ENCODE measurements at regions not wholly inside any gene's neighbourhood (a gene's known extent, or its start where the extent isn't known, plus 50 kb on each side); places are given as distances from the start of the nearest gene placed in this dataset.

DNA sequence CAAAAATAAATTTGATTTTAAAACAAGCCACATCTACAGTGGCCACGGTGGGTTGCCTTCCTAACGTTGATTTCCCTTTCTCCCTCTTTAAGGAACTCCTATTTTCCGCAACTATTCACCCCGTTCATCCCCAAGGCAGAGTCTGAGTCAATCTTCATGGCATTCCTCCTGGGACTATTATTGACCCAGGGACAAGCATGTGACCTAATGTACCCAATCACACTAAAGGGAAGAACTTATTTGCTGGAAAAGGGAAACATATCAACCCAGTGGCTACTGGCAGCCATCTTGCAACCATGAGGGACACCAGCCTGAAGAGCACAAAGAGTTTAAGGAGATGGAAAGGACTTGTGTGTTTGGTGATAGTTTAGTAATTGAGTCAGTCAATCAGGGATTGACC is 55.4 kb upstream of the ARHGEF3 start:
- H3K4me1 ChIP-seq (ENCODE audit: low read depth): no peaks in the 10 kb centered on the region
- H3K4me3 ChIP-seq: no peak overlapping the region
- H3K9me3 ChIP-seq: no peaks in the 10 kb centered on the region
- H3K36me3 ChIP-seq (ENCODE audit: low read depth): no peaks in the 10 kb centered on the region
- ATAC-seq (no peak), DNase-seq (no peak)
- TF ChIP-seq, protein P1, sequence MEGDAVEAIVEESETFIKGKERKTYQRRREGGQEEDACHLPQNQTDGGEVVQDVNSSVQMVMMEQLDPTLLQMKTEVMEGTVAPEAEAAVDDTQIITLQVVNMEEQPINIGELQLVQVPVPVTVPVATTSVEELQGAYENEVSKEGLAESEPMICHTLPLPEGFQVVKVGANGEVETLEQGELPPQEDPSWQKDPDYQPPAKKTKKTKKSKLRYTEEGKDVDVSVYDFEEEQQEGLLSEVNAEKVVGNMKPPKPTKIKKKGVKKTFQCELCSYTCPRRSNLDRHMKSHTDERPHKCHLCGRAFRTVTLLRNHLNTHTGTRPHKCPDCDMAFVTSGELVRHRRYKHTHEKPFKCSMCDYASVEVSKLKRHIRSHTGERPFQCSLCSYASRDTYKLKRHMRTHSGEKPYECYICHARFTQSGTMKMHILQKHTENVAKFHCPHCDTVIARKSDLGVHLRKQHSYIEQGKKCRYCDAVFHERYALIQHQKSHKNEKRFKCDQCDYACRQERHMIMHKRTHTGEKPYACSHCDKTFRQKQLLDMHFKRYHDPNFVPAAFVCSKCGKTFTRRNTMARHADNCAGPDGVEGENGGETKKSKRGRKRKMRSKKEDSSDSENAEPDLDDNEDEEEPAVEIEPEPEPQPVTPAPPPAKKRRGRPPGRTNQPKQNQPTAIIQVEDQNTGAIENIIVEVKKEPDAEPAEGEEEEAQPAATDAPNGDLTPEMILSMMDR (IDR thresholded peaks at IDR 0.05): no peak
- intact Hi-C loops (cut with DNase I, micrococcal nuclease): no loop called here

DNA sequence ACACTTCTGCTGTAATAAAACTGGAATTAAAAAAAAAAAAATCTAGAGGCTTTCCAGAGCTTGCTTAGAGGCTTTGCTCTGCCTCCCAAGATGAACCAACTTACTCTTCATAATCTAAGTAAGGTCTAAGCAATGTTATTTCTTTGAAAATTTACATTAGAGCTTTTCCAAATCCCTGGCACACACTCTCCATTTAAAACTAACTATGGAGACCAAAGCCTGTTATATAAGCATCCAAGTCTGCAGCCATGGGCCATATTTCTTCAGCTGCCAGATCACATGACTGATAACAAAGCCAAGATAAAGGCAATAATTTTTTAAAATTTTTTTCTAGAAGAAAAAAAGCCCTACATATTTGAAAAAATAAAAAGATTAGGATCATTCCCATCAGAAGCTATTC is 55.0 kb upstream of the ARHGEF3 start:
- no peak overlapping the region for H3K4me3 ChIP-seq
- TF ChIP-seq, protein P1 (IDR thresholded peaks at IDR 0.05): no peak
- H3K36me3 ChIP-seq (ENCODE audit: low read depth): no peaks in the 10 kb centered on the region
- intact Hi-C loops (cut with DNase I, micrococcal nuclease): no loop called here
- H3K4me1 ChIP-seq (ENCODE audit: low read depth): no peaks in the 10 kb centered on the region
- no peak for ATAC-seq
- no peak for DNase-seq
- no peaks in the 10 kb centered on the region for H3K9me3 ChIP-seq

DNA sequence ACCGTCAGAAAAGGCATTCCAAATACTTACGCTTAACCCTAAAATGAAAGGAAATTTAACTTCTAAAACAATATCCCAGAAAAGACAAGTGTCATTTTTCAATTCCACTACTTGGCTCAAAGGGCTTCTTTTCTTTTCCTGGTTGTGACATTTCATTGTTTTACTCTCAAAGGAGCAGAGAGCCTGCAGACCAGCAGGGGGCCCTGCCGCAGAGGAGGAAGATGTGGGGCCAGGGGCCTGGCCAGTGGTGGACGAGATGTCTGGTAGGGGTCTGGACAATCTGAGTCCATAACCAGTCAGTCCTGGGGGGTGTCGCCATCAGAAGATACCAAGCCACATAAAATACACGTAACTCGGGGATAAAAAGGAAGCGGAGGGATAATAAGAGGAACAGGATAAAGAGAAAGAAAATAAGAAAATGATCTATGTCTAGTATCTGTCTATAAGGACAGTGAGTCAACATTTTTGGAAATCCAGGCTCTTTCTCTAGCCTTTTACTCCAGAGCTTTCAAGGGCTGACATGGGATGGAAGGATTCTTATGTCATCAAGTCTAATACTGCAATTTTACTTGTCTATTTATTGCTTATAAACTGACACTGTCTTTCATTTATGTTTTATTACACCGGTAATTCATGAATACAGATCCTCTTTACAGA is 54.2 kb upstream of the ARHGEF3 start:
- Histone ChIP-seq H3K4me3 (no peak overlapping the region), H3K36me3 (ENCODE audit: low read depth) (no peaks in the 10 kb centered on the region), H3K9me3 (no peaks in the 10 kb centered on the region), H3K4me1 (ENCODE audit: low read depth) (no peaks in the 10 kb centered on the region)
- TF ChIP-seq, protein P1 (IDR thresholded peaks at IDR 0.05): peak; percentile 30
- intact Hi-C loops (cut with DNase I, micrococcal nuclease): no loop called here
- DNase-seq (peak in 2 of 3 donors; percentile 56 to 61), ATAC-seq (peak; percentile 55)

DNA sequence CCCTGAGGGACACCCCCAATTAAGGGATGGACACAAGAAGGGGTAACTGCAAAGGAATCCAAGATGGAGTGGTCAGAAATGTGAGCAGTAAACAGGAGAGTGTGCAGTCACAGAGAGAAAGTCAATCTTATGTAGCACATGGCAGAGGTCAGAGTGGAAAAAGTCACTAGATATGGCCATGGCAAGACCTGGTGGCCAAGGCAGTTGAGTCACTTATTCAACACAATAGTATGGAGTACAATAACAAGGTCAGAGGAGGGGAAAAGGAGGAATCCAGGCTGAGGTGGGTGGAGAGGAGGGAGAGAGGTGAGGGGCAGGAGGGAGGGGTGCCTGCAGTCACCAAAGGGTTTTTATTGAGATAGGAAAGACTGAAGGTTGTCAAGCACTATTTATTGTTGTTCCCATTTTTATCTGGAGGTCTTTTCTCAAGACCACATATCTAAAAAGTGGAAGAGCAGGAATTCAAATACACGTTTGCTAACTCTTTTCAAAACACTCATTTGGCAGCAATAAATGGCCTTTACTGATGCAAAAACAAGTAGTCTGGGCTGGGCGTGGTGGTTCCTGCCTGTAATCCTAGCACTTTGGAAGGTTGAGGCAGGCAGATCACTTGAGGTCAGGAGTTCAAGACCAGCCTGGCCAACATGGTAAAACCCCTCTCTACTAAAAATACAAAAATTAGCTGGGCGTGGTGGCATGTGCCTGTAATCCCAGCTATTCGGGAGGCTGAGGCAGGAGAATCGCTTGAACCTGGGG is 53.3 kb upstream of the ARHGEF3 start:
- Histone ChIP-seq H3K4me1 (ENCODE audit: low read depth) (no peaks in the 10 kb centered on the region), H3K4me3 (no peak overlapping the region), H3K9me3 (no peaks in the 10 kb centered on the region), H3K36me3 (ENCODE audit: low read depth) (no peaks in the 10 kb centered on the region)
- no peak for DNase-seq
- ATAC-seq: no peak
- intact Hi-C loops (cut with DNase I, micrococcal nuclease): no loop called here
- TF ChIP-seq, protein P1 (IDR thresholded peaks at IDR 0.05): no peak

DNA sequence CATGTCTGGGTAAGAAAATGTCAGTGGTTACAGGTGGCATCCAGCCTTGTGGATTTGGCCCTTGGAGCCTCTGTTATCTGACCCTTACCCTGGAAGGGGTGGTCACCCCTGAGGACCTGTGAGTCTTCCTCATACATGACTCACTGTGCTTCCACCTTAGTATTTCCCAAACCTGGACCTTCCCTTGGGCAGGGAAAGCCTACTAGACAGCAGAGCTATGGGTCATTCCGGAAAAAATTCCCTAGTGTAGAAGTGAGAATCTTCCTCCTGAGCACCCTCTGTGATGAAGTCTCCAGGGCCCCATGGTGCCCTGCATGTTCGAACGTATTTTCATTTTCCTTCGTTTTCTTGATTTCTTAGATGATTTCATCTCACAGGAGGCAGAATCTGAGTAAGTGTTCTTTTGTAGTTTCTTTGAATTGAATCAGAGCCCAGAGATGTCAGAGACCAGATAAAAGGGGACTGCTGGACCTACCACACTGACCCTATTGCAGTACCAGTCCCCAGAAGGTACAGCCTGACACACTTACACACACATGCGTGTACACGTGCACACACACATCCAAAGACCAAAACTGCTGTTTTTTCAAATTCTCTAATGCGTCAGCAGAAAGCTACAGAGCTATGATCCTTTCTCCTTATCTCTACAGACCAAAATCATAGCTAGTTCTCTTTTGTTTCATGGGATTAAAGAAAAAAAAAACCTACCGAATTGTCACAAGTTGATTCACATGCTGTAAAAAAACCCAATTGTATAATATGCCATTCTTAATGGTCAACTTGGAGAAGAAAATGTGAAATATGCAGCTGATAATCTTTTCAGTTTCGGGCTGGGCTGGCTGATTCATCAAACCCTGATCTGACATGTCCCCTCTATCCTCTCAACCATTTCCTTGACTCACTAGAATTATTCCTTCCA is 50.5 kb upstream of the ARHGEF3 start:
- DNase-seq (no peak), ATAC-seq (no peak)
- Histone ChIP-seq H3K36me3 (ENCODE audit: low read depth) (no peaks in the 10 kb centered on the region), H3K4me1 (ENCODE audit: low read depth) (no peaks in the 10 kb centered on the region), H3K9me3 (no peaks in the 10 kb centered on the region), H3K4me3 (no peak overlapping the region)
- TF ChIP-seq, protein P1 (IDR thresholded peaks at IDR 0.05): no peak
- intact Hi-C loops (cut with DNase I, micrococcal nuclease): no loop called here

Data from mucosa of descending colon (tissue), 3 donors.